NB4 (cell line): ENCODE measurements at regions not wholly inside any gene's neighbourhood (a gene's known extent, or its start where the extent isn't known, plus 50 kb on each side); places are given as distances from the start of the nearest gene placed in this dataset.

Experiments used
- MYC ChIP-seq: IDR thresholded peaks from 2 replicates; pipeline ENCODE4 v1.6.1; 2011; ENCODE audit warnings: low read depth, low read length
- POLR2A ChIP-seq: IDR thresholded peaks from 2 replicates; pipeline ENCODE4 v1.6.1; 2011; ENCODE audit warnings: mild to moderate bottlenecking; ENCODE audit not compliant: insufficient read length; ENCODE audit errors: extremely low read depth
- TF ChIP-seq, protein P1 (sequence below): IDR thresholded peaks from one replicate; pipeline ENCODE4 v1.5.1; 2012; ENCODE audit warnings: low read depth, low read length
- TF ChIP-seq, protein P2 (sequence below): IDR thresholded peaks from 2 replicates; pipeline ENCODE4 v1.6.1; 2011; ENCODE audit warnings: low read depth, low read length

DNA sequence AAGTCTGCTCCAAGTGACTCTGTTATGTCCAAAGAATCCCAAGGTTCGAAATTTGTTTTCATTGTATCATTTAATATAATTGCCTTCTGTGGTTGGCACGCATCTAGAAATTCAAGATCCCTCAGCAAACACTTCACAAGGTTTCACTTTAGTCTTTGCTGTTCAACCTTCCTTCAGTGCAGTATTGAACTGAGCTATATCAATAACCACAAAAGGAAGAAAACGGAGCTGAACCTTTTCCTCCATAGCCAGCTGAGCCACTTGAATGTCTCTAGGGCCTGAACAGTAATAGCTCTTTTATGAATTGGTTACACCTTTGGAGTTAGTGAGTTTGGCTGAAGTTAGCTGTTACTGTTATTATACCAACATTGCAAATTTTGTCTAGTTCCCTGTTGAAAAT is 357.7 kb upstream of the HNRNPA3 start:
- TF ChIP-seq, protein P1, sequence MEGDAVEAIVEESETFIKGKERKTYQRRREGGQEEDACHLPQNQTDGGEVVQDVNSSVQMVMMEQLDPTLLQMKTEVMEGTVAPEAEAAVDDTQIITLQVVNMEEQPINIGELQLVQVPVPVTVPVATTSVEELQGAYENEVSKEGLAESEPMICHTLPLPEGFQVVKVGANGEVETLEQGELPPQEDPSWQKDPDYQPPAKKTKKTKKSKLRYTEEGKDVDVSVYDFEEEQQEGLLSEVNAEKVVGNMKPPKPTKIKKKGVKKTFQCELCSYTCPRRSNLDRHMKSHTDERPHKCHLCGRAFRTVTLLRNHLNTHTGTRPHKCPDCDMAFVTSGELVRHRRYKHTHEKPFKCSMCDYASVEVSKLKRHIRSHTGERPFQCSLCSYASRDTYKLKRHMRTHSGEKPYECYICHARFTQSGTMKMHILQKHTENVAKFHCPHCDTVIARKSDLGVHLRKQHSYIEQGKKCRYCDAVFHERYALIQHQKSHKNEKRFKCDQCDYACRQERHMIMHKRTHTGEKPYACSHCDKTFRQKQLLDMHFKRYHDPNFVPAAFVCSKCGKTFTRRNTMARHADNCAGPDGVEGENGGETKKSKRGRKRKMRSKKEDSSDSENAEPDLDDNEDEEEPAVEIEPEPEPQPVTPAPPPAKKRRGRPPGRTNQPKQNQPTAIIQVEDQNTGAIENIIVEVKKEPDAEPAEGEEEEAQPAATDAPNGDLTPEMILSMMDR = no peak
- TF ChIP-seq, protein P2, sequence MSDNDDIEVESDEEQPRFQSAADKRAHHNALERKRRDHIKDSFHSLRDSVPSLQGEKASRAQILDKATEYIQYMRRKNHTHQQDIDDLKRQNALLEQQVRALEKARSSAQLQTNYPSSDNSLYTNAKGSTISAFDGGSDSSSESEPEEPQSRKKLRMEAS = no peak
- TF ChIP-seq POLR2A = no peak
- no peak for TF ChIP-seq MYC
